Ascending aorta (tissue), 2 donors: ENCODE measurements at regions not wholly inside any gene's neighbourhood (a gene's known extent, or its start where the extent isn't known, plus 50 kb on each side); places are given as distances from the start of the nearest gene placed in this dataset.
"Not testable (repeated sequence)": the region's sequence is repeated elsewhere in the genome, so short reads cannot be mapped to it uniquely, and the experiment has no call there.

Source experiments
- DNase-seq, 2 donors: peaks; one replicate each; pipeline ENCODE4 v3.0.0-alpha.2; 2019; ENCODE audit warnings: low spot score in 2 of 2
- H3K27ac ChIP-seq, 2 donors: fragments of 200-600 bp; sonication (generic); one replicate each; pipeline ENCODE4 v1.5.1; 2016 to 2017; ENCODE audit warnings: mild to moderate bottlenecking in 1 of 2
- H3K27me3 ChIP-seq: fragments of 200-600 bp; sonication (generic); one replicate; pipeline ENCODE4 v1.5.1; 2017
- H3K36me3 ChIP-seq, 2 donors: fragments of 200-600 bp; sonication (generic); one replicate each; pipeline ENCODE4 v1.5.1; 2016
- H3K4me1 ChIP-seq, 2 donors: fragments of 200-600 bp; sonication (generic); one replicate each; pipeline ENCODE4 v1.5.1; 2016 to 2017; ENCODE audit warnings: mild to moderate bottlenecking in 1 of 2
- H3K4me3 ChIP-seq, 2 donors: fragments of 200-600 bp; sonication (generic); one replicate each; pipeline ENCODE4 v1.5.1; 2016 to 2017; ENCODE audit warnings: mild to moderate bottlenecking in 1 of 2
- H3K9me3 ChIP-seq, 2 donors: fragments of 200-600 bp; sonication (generic); one replicate each; pipeline ENCODE4 v1.5.1; 2016
- CTCF ChIP-seq, 3 experiments: fragments of 200-600 bp in 2 of 3; fragments of 450-650 bp in 1 of 3; sonication (generic) in 2 of 3; IDR thresholded peaks; one replicate each; pipeline ENCODE4 v1.5.1; 2016 to 2019; ENCODE audit warnings: antibody characterized with exemption in 3 of 3, mild to moderate bottlenecking in 1 of 3, moderate library complexity in 1 of 3
- intact Hi-C: fragments of 100-400 bp; cut with DNase I; formaldehyde crosslinking; loops from one replicate; pipeline ENCODE4 v1.15.1; 2023

DNA sequence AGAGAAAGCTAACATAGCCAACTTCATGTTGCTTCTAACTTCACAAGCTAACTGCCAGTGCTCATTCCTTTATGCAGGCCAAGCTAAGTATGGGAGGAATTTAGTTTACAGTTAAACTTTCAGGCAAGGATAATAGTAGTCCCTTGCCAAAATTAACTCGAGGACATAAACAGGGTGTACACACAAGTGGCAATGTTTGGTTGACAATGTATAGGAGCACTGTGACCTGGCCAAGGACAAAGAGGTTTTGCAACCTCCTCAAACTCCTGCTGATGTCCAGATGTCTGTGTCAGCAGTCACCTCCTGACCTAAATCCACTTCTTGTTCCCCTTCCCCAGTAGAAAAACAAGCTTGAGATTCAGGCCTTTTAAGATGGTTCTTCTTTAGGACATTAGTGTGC, 494.6 kb upstream of the KLF6 start:
- H3K4me3 ChIP-seq = no peak overlapping the region
- no peaks in the 10 kb centered on the region for H3K9me3 ChIP-seq
- peaks cover 9 to 50% of the 10 kb centered on the region in 2 donors for H3K4me1 ChIP-seq
- intact Hi-C loops = loop anchor here (2.0 to 5.0 kb wide), 2 partner anchors 33 to 263 kb away; no protein-coding TSS in a partner anchor
- no peaks in the 10 kb centered on the region for H3K36me3 ChIP-seq
- no peaks in the 10 kb centered on the region for H3K27me3 ChIP-seq
- TF ChIP-seq CTCF (IDR thresholded peaks at IDR 0.05) = no peak
- peak overlapping the region; percentile 86 to 92 for H3K27ac ChIP-seq
- DNase-seq = no peak

DNA sequence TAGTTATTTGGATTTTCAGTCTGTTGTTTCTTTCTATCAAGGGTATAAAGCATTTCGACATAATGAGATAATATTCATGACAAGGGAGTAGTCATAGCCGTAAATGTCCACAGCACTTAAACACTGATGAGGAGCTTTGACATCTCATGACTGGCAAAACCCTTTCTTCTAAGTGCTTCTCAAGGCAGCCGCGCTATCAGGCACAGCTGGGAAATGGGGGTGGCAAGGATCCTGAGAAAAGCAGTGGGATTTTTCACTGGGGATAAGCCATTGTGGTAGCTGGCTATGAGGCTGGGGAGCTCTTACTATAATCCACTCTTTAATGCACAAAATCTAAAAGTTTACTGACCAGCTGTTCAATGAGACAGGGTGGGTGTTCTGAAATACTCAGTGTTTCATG, 493.2 kb upstream of the KLF6 start:
- Histone ChIP-seq H3K27me3 (no peaks in the 10 kb centered on the region), H3K27ac (peak overlapping the region in 1 of 2 donors; percentile 92), H3K4me1 (peaks cover 6 to 42% of the 10 kb centered on the region in 2 donors), H3K4me3 (no peak overlapping the region), H3K9me3 (no peaks in the 10 kb centered on the region), H3K36me3 (no peaks in the 10 kb centered on the region)
- TF ChIP-seq CTCF (IDR thresholded peaks at IDR 0.05) = no peak
- intact Hi-C loops = no loop called here
- no peak for DNase-seq

- H3K9me3 ChIP-seq = no peaks in the 10 kb centered on the region
- intact Hi-C loops = no loop called here
- no peak overlapping the region for H3K4me3 ChIP-seq
- TF ChIP-seq CTCF (IDR thresholded peaks at IDR 0.05) = no peak
- no peaks in the 10 kb centered on the region for H3K36me3 ChIP-seq
- peaks cover 4 to 30% of the 10 kb centered on the region in 2 donors for H3K4me1 ChIP-seq
- H3K27me3 ChIP-seq = no peaks in the 10 kb centered on the region
- DNase-seq = no peak
- no peak overlapping the region for H3K27ac ChIP-seq
These were observed 491.1 kb upstream of the KLF6 start for GRCh38 chr10:4276151-4276550.

DNA sequence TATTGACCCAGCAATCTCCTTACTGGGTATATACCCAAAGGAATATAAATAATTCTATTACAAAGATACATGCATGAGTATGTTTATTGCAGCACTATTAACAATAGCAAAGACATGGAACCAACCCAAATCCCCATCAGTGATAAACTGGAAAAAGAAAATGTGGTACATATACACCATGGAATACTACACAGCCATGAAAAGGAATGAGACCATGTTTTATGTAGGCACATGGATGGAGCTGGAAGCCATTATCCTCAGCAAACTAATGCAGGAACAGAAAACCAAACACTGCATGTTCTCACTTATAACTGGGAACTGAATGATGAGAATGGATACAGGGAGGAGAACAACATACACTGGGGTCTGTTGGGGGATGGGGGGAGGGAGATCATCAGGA, 489.7 kb upstream of the KLF6 start:
- H3K36me3 ChIP-seq, DNase-seq, H3K9me3 ChIP-seq, intact Hi-C loops, H3K27me3 ChIP-seq, H3K27ac ChIP-seq, H3K4me3 ChIP-seq: not testable (repeated sequence)
- peaks cover 0 to 26% of the 10 kb centered on the region in 2 donors for H3K4me1 ChIP-seq

GRCh38 chr10:4271193-4271592, 486.2 kb upstream of the KLF6 start:
- peak overlapping the region; percentile 52 to 61 for H3K27ac ChIP-seq
- no peak overlapping the region for H3K4me3 ChIP-seq
- no peaks in the 10 kb centered on the region for H3K27me3 ChIP-seq
- intact Hi-C loops = no loop called here
- no peak for TF ChIP-seq CTCF (IDR thresholded peaks at IDR 0.05)
- H3K4me1 ChIP-seq = peaks cover 0 to 23% of the 10 kb centered on the region in 2 donors
- no peaks in the 10 kb centered on the region for H3K9me3 ChIP-seq
- H3K36me3 ChIP-seq = no peaks in the 10 kb centered on the region
- DNase-seq = no peak

- no peak for DNase-seq
- no peak for TF ChIP-seq CTCF (IDR thresholded peaks at IDR 0.05)
- Histone ChIP-seq H3K36me3 (no peaks in the 10 kb centered on the region), H3K27me3 (no peaks in the 10 kb centered on the region), H3K4me1 (peaks cover 0 to 23% of the 10 kb centered on the region in 2 donors), H3K27ac (peak overlapping the region in 1 of 2 donors; percentile 35), H3K4me3 (no peak overlapping the region), H3K9me3 (no peaks in the 10 kb centered on the region)
- intact Hi-C loops = no loop called here
These were observed 485.1 kb upstream of the KLF6 start for GRCh38 chr10:4270116-4270515.

- peaks cover 2 to 30% of the 10 kb centered on the region in 2 donors for H3K4me1 ChIP-seq
- H3K36me3 ChIP-seq, H3K27ac ChIP-seq, H3K27me3 ChIP-seq, DNase-seq, intact Hi-C loops, H3K9me3 ChIP-seq, H3K4me3 ChIP-seq: not testable (repeated sequence)
These were observed 483.5 kb upstream of the KLF6 start for GRCh38 chr10:4268490-4268889.
